NCI-H446 (cell line): ENCODE measurements at regions not wholly inside any gene's neighbourhood (a gene's known extent, or its start where the extent isn't known, plus 50 kb on each side); places are given as distances from the start of the nearest gene placed in this dataset.
"Not testable (repeated sequence)": the region's sequence is repeated elsewhere in the genome, so short reads cannot be mapped to it uniquely, and the experiment has no call there.

Experiments used
- DNase-seq, 2 experiments: peaks; one replicate each; lab custom pipeline; 2025; lab: John Stamatoyannopoulos, UW

DNA sequence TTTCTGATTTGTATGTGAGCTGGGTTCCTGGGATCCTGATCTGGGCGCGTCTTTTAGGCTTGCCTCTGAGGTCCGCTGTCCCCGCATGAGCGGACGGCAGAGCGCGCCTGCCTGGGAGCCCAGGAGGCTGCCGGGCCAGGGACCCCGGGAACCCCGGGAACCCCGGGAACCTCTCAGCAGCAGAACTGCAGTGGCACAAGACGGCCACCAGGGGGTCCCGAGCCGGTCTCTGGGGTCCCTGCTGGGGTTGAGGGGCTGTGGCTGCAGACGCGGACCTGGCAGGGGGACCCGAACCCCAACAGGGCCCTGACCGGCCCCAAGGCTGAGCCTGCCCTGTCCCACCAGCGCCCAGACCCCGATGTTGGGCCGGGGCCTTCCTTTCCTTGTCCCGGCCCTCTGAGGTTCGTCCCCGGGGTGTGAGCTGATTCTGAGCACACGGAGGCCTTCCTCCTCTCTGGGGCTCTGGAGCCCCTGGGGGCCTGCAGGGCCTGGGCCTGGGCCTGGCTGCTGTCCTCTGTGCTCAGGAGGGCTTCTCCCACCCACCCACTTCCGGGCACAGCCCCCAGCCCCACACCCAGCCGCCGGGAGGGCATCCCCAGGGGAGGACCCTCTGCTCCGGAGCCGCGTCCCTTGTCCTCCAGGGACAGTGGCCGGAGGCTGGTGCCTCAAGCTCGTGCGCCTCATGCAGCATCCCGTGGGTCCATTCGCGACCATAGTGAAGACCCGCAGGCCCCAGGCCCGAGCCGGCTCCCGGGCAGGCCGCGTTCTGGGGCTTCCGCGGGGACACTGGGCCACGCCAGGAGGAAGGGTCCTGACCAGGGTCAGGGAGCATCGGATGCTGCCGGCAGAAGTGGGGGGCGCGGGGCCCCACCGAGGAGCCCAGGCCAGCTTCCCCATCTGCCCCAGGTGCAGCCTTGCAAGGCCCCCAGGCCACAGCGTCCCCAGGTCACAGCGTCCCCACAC lies 152.9 kb downstream of the TMEM121 start:
- DNase-seq = not testable (repeated sequence)

DNA sequence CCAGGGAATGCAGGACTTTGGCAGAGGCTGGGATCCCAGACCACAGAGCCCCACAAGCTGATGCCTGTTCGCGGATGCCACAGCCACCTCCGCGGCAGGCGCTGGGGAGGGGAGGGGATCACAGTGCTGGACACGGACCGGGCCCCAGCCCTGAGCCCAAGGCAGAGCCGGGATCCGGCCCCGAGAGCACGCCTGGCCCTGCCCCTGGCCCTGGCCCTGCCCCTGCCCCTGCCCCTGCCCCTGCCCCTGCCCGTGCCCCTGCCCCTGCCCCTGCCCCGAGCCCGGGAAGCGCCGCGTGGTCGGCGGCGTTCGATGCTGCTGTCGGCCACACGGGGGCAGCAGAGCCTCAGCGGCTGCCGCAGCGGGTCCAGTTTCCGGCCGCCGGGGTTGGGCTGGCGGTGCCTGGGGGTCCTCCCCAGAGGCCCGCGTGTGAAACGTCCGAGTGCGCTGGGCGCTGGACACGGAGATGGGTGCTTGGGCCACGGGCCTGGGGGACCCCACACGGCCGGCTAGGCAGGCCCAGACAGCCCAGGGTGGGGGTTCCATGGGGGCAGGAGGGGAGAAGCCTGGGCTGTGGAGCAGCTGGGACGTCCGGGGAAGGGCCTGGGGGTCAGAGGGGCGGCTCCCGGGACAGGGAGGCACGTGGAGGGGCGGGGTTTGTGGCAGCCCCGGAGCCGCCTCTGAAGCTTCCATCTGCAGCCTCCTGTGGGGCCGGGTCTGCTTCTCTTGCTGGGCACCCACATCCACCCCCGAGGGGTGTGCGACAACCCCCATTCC lies 153.8 kb downstream of the TMEM121 start:
- DNase-seq = not testable (repeated sequence)

DNA sequence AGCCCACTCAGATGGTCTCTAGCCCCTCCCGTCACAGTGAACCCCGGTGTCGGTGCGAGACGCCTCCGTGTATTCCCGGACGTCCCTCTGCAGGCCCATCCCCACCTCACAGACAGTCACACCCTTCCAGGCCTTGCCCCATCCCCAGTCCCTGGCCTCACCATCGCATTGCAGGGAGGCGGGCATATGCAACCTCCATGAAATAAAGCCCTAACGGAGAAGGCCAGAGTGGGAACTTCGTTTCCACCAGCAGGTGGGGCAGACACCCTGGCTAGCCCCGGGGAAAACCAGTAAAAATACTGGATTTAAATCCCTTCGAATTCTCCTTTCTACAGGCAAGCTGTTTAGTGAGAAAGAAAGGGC lies 154.3 kb downstream of the TMEM121 start:
- not testable (repeated sequence) for DNase-seq

DNA sequence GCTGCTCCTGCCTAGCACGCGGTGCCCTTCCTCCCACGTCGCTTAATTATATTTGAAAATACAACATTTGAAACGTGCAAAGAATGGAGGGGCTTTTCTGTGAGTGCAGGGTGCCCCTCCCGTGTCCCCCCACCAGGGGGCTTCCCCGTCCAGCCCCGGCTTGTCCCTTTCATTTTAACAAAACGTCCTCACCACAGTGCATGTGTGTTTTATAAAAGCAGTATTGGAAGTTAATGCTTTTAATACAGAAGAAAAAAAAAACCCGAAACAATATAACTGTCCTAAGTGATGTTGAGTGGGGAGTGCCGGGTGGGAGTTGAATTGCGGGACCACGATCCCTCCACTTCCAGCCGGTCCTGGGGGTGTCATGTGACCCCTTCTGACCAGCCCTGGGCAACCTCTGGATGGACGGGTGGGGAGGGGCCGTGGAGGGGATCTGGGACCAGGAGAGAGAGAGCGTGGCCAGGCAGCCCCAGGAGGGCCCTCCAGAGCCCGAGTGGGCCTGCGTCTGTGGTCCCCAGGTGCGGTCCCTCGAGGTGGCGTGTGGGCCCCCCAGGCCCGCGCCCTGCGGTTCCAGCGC lies 155.3 kb downstream of the TMEM121 start:
- not testable (repeated sequence) for DNase-seq

DNA sequence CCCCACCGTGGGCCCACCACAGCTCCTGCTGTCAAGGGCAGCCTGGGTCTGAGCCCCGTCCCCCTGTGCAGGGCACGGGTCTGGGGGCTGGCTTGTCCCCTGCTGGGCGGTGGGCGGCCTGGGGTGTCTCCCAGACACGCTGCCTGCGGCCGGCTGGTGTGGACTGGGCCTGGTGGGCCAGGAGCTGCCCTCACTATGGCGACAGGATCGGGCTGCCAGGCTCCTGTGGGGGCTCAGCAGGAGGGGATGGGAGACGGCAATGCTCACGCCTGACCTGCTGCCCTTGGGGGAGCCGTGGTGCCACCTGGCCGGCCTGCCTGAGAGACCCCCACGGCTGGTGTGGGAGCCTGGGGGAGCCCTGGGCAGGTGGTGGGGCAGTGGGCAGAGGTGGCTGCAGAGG lies 156.1 kb downstream of the TMEM121 start:
- DNase-seq = not testable (repeated sequence)

DNA sequence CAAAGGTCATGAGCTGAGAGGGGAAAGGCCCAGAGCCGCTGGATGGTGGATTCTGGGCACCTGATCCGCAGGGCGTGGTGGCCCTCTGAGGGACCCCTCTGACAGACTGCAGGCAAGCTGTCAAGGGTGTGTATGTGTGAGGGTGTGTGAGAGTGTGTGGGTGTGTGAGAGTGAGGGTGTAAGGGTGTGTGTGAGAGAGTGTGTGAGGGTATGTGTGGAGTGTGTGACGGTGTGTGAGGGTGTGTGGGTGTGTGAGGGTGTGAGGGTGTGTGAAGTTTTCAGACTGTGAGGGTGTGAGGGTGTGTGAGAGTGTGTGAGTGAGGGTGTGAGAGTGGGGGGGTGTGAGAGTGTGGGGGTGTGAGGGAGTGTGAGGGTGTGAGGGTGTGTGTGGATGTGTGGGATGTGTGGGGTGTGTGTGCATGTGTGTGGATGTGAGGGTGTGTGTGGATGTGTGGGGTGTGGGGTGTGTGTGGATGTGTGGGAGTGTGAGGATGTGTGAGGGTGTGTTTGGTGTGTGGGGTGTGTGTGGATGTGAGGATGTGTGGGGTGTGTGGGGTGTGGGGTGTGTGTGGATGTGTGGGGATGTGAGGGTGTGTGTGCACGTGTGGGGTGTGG lies 156.7 kb downstream of the TMEM121 start:
- no peak for DNase-seq

DNA sequence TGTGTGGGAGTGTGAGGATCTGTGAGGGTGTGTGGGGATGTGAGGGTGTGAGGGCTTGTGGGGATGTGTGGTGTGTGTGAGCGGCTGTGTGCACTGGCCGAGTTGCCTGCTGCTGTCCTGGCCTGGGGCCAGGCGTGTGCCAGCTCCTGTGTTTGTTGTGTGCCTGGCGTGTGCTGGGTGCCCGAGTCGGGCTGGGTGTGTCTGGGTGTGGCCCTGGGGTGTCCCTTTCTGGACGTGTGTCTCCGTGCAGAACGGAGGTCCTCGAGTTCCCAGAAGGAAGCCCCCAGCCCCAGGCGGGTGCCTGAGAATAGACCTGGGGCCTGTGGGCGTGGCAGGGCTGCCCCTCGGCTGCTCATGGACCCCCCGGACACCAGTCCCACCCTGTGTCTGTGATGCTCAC lies 157.7 kb downstream of the TMEM121 start:
- not testable (repeated sequence) for DNase-seq

DNA sequence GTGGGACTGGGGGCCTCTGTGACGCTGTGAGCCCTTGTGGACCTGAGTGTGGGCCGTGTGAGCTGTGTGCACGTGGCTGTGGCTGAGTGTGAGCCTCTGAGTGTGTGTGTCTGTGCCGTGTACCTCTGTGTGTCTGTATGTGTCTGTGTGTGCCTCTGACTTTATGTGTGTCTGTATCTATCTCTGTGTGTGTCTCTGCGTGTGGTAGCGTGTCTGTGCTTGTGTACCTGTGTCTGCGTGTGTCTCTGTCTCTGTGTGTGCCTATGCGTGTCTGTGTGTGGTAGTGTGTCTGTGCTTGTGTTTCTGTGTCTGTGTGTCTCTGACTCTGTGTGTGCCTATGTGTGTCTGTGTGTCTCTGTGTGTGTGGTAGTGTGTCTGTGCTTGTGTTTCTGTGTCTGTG lies 158.2 kb downstream of the TMEM121 start:
- not testable (repeated sequence) for DNase-seq

DNA sequence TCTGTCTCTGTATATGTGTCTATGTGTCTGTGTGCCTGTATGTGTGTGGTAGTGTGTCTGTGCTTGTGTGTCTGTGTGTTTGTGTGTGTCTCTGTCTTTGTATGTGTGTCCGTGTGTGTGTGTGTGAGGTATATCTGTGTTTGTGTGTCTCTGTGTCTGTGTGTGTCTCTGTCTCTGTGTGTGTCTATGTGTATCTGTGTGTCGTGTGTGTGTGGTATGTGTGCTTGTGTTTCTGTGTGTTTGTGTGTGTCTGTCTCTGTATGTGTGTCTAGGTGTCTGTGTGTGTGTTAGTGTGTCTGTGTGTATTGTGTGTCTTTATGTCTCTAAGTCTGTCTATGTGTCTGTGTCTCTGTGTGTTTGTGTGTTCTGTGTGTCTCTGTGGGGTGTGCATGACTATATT lies 158.6 kb downstream of the TMEM121 start:
- no peak for DNase-seq

DNA sequence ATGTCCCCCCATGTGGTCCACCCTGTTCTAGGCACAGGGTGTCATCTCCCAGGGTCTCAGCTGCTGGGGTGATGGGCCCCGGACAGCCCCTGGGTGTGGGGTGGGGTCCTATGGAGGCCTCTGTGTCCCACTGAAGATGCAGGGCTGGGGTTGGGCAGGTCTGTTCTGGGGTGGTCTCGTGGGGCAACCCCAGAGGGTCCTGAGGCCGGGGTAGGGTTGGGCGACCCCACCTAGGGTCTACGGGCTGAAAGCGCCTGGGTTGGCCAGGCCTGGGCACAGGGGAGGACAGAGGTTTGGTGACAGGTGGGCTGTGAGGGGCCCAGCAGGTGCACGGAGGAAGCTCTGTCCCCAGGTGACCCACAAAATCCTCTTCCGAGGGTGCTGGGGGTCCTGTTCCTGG lies 159.2 kb downstream of the TMEM121 start:
- not testable (repeated sequence) for DNase-seq

DNA sequence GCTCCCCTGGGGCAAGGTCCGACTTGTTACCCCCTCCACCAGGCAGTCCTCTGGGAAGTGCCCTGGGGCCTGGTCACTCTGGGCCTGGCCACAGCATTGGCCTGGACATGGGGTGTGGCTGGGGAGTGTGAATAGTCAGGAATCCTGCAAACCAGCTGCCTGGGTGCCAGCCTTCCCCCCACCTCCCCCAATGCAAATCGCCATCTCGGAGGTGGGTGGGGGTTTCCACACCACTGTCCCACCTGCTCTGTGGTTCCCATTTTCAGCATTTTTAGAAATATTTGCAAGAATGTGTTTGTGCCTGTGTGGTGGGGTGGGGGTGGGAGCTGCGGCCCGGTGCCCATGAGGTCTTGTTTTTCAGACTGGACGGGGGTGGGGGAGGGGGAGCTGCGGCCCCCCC lies 159.7 kb downstream of the TMEM121 start:
- not testable (repeated sequence) for DNase-seq

DNA sequence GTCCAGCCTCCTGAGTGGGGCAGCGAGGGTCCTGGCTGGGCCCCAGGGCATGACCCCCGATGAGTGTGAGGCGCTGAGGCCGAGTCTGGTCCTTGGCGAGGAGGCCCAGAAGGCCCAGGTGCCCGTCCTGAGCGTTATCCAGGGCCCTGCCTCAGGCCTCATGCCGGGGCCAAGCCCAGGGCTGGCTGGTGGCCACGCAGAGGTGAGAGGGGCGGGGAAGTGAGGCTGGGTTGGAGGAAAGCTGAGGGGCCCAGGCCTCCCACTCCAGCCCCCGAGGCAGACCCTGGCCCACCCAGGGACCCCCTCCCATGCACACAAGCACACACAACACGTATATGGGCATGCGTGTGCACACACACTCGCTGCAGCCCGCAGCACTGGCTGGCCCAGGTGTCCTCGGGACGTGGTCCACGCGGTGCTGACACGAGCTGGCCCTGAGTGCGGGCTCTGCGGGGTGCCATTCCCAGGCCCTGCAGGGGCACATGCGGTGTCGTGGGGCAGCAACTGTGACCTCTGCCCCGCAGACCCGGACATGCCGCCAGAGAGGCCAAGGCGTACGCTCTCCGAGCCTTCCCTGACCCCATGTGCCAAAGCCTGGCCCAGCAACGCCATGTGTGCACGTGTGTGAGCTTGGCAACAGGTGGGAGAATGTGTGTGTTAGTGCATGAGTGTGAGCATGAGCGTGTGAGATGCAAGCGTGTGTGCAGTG lies 160.2 kb downstream of the TMEM121 start:
- not testable (repeated sequence) for DNase-seq

DNA sequence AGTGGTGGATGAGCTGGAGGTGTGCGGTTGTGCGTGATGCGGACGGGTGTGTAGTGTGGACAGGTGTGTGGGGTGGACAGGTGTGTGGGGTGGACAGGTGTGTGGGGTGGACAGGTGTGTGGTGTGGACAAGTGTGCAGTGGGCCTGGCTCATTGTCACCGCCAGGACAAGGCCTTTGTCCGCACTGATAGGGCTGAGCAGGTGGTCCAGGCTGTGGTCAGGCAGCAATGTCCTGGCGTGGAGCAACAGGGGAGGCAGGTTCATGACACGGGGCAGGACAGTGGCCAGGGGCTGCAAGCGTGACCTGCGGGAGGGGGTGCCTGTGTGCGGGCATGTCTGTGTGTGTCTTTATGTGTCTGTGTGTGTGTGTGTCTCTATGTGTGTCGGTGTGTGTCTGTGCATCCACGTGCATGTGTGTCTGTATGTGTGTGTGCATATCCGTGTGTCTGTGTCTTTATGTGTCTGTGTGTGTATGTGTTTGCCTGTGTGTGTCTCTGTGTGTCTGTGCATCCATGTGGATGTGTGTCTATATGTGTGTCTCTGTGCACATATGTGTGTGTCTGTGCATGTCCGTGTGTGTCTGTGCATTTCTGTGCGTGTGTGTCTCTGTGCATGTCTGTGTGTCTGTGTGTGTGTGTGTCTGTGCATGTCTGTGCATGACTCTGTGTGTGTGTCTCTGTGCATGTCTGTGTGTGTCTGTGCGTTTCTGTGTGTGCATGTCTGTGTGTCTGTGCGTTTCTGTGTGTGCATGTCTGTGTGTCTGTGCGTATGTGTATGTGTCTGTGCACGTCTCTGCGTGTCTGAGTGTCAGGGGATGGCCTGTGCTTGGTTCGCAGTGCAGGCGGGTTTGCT lies 161.0 kb downstream of the TMEM121 start:
- not testable (repeated sequence) for DNase-seq

DNA sequence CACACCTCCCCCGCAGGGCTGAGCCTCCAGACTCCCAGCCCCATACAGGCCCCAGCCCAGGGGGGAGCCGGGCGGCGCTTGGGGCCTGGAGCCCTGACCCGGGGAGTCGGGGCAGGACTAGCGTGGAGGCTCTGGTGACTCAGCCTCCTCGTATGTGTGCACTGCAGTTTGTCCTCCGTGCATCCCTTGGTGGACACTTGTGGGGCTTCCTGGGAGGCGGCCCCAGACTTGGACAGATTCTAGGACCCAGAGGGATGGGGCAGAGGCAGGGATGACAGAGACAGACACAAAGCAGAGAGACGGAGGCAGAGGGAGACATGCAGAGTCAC lies 161.6 kb downstream of the TMEM121 start:
- DNase-seq = not testable (repeated sequence)

DNA sequence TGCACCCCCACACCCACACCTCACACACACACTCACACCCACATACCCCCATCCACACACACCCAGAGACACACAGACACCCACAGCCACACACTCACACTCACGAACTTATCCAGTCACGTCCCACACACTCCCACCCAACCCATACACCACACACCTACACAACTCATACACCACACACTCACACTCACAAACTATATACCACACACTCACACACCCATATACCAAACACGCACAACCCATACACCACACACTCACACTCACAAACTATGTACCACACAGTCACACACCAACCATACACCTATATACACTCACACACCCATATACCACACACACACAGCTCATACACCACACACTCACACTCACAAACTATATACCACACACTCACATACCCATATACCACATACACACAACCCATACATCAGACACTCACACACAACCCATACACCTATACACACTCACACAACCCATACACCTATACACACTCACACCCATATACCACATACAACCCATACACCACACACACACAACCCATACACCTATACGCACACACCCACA lies 162.4 kb downstream of the TMEM121 start:
- DNase-seq = not testable (repeated sequence)

DNA sequence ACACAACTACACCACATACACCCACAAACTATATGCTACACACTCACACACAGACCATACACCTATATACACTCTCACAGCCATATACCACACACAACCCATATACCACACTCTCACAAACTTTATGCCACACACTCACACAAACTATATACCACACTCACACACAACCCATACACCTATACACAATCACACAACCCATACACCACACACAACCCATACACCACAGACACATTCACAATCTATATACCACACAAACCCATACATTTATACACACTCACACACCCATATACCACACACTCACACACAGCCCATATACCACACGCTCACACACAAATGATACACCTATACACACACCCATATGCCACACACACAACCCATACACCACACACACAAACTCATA lies 163.3 kb downstream of the TMEM121 start:
- DNase-seq = no peak

DNA sequence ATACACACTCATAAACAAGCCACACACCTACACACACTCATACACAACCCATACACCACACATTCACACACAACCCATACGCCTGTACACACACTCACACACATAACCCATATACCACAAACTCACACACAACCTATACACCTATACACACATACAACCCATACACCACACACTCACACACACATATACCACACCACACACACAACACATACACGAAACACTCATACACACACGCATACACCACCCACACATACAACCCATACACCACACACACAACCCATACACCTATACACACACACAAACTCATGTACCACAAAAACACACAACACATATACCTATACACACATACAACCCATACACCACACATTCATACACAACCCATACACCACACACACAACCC lies 164.3 kb downstream of the TMEM121 start:
- no peak for DNase-seq

DNA sequence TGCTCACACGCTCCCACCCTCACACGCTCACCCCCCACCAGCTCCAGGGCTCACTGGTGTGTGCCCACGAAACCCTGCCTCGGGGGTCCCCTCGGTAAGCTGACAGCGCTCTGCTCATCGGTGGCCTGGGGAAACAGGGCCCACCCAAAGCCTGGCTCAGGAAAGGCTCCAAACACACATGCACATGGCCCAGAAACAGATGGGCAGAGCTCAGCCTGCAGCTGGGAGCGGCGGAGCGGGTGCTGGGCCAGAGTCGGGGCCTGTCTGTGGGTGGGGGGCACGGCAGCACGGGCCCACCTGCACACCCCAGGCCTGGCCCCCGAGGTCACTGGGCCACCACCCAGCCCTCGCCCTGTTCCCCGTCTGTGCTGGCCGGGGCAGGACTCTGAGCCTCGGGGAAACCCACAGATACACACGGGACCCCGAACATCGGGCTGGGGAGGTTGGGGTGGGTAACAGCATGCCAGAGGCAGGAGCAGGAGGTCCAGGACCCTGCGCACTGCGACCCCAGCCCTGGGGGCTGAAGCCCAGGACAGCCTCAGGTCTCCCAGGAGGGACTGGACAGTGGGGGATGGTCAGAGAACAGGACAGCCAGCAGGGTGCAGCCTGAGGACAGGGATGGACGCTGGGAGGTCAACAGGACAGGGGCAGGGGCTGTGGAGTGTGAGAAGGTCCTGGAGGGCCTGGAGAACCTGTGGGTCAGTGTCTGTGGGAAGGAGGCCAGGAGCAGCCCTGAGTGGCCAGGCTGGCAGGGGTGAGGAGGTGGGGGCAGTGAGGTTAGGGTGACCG lies 165.1 kb downstream of the TMEM121 start:
- DNase-seq = not testable (repeated sequence)

DNA sequence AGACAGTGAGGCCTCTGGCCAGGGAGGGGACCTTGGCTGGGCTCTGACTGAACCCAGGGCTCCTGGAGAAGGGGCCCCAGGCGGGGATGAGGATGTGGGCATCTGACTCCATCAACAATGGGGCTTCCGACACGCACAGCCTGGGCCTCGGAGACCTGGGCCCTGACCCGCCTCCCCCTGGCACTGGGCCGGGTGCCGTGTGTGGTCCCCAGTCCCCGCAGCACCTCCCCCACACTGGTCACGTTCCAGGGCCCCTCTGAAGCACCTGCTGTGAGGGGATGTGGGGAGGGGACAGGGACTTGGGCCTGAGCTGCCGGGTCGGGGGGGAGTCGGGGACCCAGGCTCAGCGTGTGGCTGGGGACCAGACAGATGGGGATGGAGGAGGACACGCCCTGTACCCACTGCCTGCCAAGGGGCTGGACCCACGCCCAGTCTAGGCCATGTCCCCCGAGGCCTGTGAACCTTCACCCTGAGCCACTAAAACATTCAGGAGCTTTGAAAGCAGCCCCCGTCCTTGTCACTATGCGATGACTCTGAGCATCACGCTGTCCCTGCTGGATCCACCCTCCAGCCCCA lies 165.8 kb downstream of the TMEM121 start:
- DNase-seq = not testable (repeated sequence)
